ENCODE measurements at regions not wholly inside any gene's neighbourhood (a gene's known extent, or its start where the extent isn't known, plus 50 kb on each side); places are given as distances from the start of the nearest gene placed in this dataset.

- TF ChIP-seq RAD21 (IDR thresholded peaks at IDR 0.05; ENCODE audit: low read depth) (no peak), EGR1 (IDR thresholded peaks at IDR 0.05) (no peak), CREB1 (IDR thresholded peaks at IDR 0.05; ENCODE audit: low read depth) (no peak), FOXM1 (IDR thresholded peaks at IDR 0.05; ENCODE audit: borderline replicate concordance, low read depth) (no peak), MAX (IDR thresholded peaks at IDR 0.05) (no peak), USF1 (IDR thresholded peaks at IDR 0.05) (no peak), TAF1 (IDR thresholded peaks at IDR 0.05; ENCODE audit: low read depth) (no peak), EP300 (IDR thresholded peaks at IDR 0.05; ENCODE audit: borderline replicate concordance) (no peak), TEAD4 (IDR thresholded peaks at IDR 0.05) (no peak), YY1 (IDR thresholded peaks at IDR 0.05; ENCODE audit: low read depth) (no peak), NFIC (IDR thresholded peaks at IDR 0.05) (no peak), CEBPB (IDR thresholded peaks at IDR 0.05) (no peak), ZBTB7A (IDR thresholded peaks at IDR 0.05; ENCODE audit: low read depth) (no peak)
- TF ChIP-seq, protein P1, sequence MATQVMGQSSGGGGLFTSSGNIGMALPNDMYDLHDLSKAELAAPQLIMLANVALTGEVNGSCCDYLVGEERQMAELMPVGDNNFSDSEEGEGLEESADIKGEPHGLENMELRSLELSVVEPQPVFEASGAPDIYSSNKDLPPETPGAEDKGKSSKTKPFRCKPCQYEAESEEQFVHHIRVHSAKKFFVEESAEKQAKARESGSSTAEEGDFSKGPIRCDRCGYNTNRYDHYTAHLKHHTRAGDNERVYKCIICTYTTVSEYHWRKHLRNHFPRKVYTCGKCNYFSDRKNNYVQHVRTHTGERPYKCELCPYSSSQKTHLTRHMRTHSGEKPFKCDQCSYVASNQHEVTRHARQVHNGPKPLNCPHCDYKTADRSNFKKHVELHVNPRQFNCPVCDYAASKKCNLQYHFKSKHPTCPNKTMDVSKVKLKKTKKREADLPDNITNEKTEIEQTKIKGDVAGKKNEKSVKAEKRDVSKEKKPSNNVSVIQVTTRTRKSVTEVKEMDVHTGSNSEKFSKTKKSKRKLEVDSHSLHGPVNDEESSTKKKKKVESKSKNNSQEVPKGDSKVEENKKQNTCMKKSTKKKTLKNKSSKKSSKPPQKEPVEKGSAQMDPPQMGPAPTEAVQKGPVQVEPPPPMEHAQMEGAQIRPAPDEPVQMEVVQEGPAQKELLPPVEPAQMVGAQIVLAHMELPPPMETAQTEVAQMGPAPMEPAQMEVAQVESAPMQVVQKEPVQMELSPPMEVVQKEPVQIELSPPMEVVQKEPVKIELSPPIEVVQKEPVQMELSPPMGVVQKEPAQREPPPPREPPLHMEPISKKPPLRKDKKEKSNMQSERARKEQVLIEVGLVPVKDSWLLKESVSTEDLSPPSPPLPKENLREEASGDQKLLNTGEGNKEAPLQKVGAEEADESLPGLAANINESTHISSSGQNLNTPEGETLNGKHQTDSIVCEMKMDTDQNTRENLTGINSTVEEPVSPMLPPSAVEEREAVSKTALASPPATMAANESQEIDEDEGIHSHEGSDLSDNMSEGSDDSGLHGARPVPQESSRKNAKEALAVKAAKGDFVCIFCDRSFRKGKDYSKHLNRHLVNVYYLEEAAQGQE (IDR thresholded peaks at IDR 0.05; ENCODE audit: low read depth): no peak
These were observed 156.1 kb upstream of the MRPS30 start for GRCh38 chr5:44652674-44653073.
